HG02623 (cell line): ENCODE measurements at regions not wholly inside any gene's neighbourhood (a gene's known extent, or its start where the extent isn't known, plus 50 kb on each side); places are given as distances from the start of the nearest gene placed in this dataset.
A peak's percentile ranks its signal among the peaks of the same experiment; 100 is the strongest.
"Not testable (repeated sequence)": the region's sequence is repeated elsewhere in the genome, so short reads cannot be mapped to it uniquely, and the experiment has no call there.

Experiments used
- ATAC-seq: cut with Tn5 transposase; IDR thresholded peaks from one replicate; pipeline ENCODE4 v1.9.1; 2021; ENCODE audit warnings: moderate library complexity; ENCODE audit not compliant: unreplicated experiment

- no peak for ATAC-seq
Observed at GRCh38 chrX:55981603-55982002, 250.6 kb upstream of the KLF8 start.

- ATAC-seq: no peak
Observed at GRCh38 chrX:55996649-55997048, 235.5 kb upstream of the KLF8 start.

GRCh38 chrX:56000174-56000573 is 232.0 kb upstream of the KLF8 start:
- no peak for ATAC-seq

GRCh38 chrX:56000729-56001128 is 231.4 kb upstream of the KLF8 start:
- no peak for ATAC-seq

- no peak for ATAC-seq
Observed at GRCh38 chrX:56025872-56026571, 206.1 kb upstream of the KLF8 start.

GRCh38 chrX:56026815-56027214 is 205.3 kb upstream of the KLF8 start:
- ATAC-seq: no peak

- ATAC-seq: no peak
Observed at GRCh38 chrX:56029188-56029587, 203.0 kb upstream of the KLF8 start.

GRCh38 chrX:56029691-56030090 is 202.5 kb upstream of the KLF8 start:
- no peak for ATAC-seq

- no peak for ATAC-seq
Observed at GRCh38 chrX:56031409-56031808, 200.7 kb upstream of the KLF8 start.

GRCh38 chrX:56033495-56034180 is 198.5 kb upstream of the KLF8 start:
- no peak for ATAC-seq

- ATAC-seq: not testable (repeated sequence)
Observed at GRCh38 chrX:56052673-56053330, 179.4 kb upstream of the KLF8 start.

- ATAC-seq: no peak
Observed at GRCh38 chrX:56057325-56057724, 174.8 kb upstream of the KLF8 start.

GRCh38 chrX:56066016-56066415 is 166.1 kb upstream of the KLF8 start:
- ATAC-seq: peak; percentile 58

- no peak for ATAC-seq
Observed at GRCh38 chrX:56068274-56068758, 163.8 kb upstream of the KLF8 start.

- ATAC-seq: no peak
Observed at GRCh38 chrX:56069299-56069931, 162.7 kb upstream of the KLF8 start.

GRCh38 chrX:56089376-56089775 is 142.8 kb upstream of the KLF8 start:
- no peak for ATAC-seq

GRCh38 chrX:56099271-56099670 is 132.9 kb upstream of the KLF8 start:
- ATAC-seq: no peak

GRCh38 chrX:56107320-56107719 is 124.8 kb upstream of the KLF8 start:
- no peak for ATAC-seq

- no peak for ATAC-seq
Observed at GRCh38 chrX:56113785-56114436, 118.2 kb upstream of the KLF8 start.

GRCh38 chrX:56114437-56114787 is 117.7 kb upstream of the KLF8 start:
- no peak for ATAC-seq

GRCh38 chrX:56120242-56120641 is 111.9 kb upstream of the KLF8 start:
- ATAC-seq: no peak
